ENCODE measurements at regions not wholly inside any gene's neighbourhood (a gene's known extent, or its start where the extent isn't known, plus 50 kb on each side); places are given as distances from the start of the nearest gene placed in this dataset.
"Not testable (repeated sequence)": the region's sequence is repeated elsewhere in the genome, so short reads cannot be mapped to it uniquely, and the experiment has no call there.

- H3K27ac ChIP-seq: no peak overlapping the region
- no peak for DNase-seq (ENCODE audit: low read depth, low spot score)
Observed at GRCh38 chr7:142638581-142638980, 110.7 kb upstream of the PRSS1 start.

GRCh38 chr7:142637240-142637639 is 112.0 kb upstream of the PRSS1 start:
- no peak overlapping the region for H3K27ac ChIP-seq
- DNase-seq (ENCODE audit: low read depth, low spot score): no peak

- no peak for DNase-seq (ENCODE audit: low read depth, low spot score)
- H3K27ac ChIP-seq: no peak overlapping the region
Observed at GRCh38 chr7:142636751-142637150, 112.5 kb upstream of the PRSS1 start.

DNA sequence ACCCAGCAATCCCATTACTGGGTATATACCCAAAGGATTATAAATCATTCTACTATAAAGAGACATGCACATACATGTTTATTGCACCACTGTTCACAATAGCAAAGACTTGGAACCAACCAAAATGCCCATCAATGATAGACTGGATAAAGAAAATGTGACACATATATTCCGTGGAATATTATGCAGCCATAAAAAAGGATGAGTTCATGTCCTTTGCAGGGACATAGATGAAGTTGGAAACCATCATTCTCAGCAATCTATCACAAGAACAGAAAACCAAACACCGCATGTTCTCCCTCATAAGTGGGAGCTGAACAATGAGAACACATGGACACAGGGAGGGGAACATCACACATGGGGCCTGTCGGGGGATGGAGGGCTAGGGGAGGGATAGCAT is 113.2 kb upstream of the PRSS1 start:
- H3K27ac ChIP-seq; DNase-seq (ENCODE audit: low read depth, low spot score): not testable (repeated sequence)

DNA sequence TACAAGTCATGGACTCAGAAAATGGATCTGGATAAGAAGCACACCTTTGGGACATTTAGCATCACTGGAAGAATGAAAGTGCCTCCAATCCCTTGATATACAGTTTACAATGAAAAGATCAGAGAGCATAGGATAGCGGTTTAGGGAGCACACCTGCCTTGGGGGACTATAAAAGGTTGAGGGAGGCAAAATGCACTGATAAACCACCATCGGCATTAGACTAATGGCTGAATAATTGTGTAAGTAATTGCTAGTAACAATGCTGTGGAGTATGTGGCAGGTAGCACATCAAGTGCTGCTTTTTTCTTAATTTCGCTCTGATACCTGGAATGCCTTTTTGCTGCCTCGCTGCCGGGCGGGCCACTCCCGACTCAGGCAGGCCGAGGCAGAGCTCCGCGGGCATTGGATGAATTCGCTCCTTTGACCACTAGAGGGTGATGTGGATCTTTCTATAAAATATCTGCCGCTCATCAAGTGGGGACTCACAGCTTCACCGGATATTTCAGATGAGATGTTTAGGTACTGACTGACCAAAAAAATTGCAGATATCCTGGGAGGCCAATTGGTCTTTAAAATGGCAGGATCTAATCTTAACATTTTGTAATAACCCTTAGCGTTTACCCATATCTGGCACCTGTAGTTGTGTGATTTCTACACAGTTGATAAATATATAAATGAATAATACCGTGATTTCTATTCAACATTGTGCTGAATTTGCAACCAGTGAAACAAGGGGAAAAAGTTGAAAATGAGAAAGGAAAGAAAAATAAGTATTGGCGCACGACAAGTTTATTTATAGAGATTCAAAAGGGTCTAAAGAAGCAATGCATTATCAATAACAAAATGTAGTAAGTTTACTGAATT is 116.8 kb upstream of the PRSS1 start:
- DNase-seq (ENCODE audit: low read depth, low spot score): no peak
- H3K27ac ChIP-seq: no peak overlapping the region

DNA sequence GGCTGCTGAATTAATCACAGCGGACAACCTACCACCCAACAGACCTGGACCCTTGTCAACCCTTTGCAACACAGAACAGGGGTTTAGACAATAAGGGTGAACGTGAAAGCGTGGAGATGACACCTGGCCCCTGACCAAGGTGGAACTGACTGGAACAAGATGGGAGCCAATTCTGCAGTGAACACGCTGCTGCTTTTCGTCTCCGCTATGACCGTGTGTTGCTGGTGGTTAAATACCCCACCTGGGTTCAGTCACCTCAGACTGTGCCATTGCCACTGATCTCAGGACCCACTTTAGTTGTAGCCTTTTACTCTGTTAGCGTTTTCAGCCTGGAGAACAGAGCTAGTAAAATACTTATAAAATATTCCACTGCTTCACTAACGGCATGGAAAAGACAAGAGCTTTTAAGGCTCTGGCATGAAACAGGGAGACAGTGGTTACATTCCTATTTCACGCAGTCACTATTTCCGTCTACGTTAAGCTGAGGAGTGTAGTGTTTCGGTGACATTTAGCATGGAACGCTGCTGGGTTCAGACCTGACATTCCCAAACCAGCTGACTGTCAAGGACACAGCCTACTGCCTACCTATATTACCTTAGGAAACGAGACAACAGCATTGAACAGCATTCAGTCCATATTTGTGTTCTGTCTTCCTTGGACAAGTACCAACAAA is 119.5 kb upstream of the PRSS1 start:
- no peak overlapping the region for H3K27ac ChIP-seq

DNA sequence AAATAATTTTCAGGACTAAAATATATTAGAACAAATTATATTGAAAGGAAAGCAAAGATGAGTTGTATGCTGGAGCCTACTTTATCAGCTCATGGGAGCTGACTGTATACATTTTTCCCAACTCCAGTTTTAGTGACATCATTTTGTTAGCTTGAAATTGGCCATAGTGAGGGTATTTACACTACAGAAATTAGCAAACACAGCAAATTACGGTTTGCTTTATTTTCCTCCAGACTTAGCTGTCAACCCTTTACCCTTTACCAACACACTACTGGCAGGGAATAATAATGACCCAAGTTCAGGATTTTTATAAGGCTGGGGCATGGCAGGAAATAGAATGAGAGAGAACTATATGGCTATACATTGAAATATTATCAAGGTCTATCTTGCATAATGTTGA is 120.3 kb upstream of the PRSS1 start:
- DNase-seq (ENCODE audit: low read depth, low spot score): no peak
- H3K27ac ChIP-seq: no peak overlapping the region

More for the DNA sequence above, 119.5 kb upstream of the PRSS1 start:
- no peak for DNase-seq (ENCODE audit: low read depth, low spot score)

DNA sequence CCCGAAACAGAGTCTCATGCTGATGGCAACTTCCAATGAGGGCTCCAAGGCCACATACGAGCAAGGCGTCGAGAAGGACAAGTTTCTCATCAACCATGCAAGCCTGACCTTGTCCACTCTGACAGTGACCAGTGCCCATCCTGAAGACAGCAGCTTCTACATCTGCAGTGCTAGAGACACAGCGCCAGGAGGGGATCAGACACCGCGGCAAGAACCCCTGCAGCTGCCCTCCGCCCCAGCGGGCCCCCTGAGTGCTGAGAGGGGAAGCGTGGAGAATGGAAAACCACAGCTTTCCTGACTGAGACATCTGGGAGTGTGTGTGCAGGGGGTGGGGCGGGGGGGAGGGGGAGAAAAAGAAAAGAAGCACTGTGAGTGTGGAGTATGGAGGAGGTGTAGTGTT is 122.0 kb upstream of the PRSS1 start:
- not testable (repeated sequence) for H3K27ac ChIP-seq

GRCh38 chr7:142626420-142627035 is 122.7 kb upstream of the PRSS1 start:
- DNase-seq (ENCODE audit: low read depth, low spot score): no peak

More for the DNA sequence above, 122.0 kb upstream of the PRSS1 start:
- DNase-seq (ENCODE audit: low read depth, low spot score): not testable (repeated sequence)

GRCh38 chr7:142625216-142625615 is 124.1 kb upstream of the PRSS1 start:
- DNase-seq (ENCODE audit: low read depth, low spot score); H3K27ac ChIP-seq: not testable (repeated sequence)

More at GRCh38 chr7:142626420-142627035, 122.7 kb upstream of the PRSS1 start:
- H3K27ac ChIP-seq: no peak overlapping the region

DNA sequence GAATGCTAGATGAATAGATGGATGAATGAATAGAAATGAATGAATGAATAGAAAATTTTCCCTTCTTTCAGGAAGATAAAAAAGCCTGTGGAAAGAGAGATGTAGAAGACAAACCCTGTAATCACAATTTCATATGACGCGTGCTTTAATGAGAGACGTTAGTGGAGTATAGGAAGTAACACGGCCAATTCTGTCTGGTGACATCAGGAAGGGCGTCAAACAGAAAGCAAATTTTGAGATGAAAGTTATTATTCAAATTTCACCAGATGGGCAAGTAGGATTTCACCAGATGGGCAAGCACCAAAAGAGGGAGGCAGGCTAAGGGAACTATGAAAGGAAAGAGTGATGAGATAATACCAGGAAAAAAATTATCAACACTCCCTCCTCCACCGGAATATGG is 128.9 kb upstream of the PRSS1 start:
- no peak for DNase-seq (ENCODE audit: low read depth, low spot score)
- H3K27ac ChIP-seq: no peak overlapping the region

- no peak for DNase-seq (ENCODE audit: low read depth, low spot score)
- no peak overlapping the region for H3K27ac ChIP-seq
Observed at GRCh38 chr7:142618655-142619351, 130.5 kb upstream of the PRSS1 start.

GRCh38 chr7:142616842-142617241 is 132.4 kb upstream of the PRSS1 start:
- H3K27ac ChIP-seq: no peak overlapping the region
- no peak for DNase-seq (ENCODE audit: low read depth, low spot score)

DNA sequence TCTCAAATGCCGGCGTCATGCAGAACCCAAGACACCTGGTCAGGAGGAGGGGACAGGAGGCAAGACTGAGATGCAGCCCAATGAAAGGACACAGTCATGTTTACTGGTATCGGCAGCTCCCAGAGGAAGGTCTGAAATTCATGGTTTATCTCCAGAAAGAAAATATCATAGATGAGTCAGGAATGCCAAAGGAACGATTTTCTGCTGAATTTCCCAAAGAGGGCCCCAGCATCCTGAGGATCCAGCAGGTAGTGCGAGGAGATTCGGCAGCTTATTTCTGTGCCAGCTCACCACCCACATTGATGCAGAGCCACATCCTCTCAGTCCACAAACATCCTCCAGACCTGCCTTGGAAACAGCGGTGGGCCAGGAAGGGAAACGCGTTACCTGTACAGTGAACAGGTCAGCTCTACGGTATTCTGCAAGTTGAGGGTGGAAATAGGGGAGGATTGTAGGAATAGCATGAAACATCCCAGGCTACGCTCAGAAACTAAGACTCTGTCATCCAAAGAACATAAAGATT is 133.1 kb upstream of the PRSS1 start:
- no peak overlapping the region for H3K27ac ChIP-seq
- DNase-seq (ENCODE audit: low read depth, low spot score): no peak

GRCh38 chr7:142615508-142615907 is 133.8 kb upstream of the PRSS1 start:
- no peak for DNase-seq (ENCODE audit: low read depth, low spot score)
- H3K27ac ChIP-seq: no peak overlapping the region

GRCh38 chr7:142614116-142614515 is 135.2 kb upstream of the PRSS1 start:
- H3K27ac ChIP-seq: no peak overlapping the region
- no peak for DNase-seq (ENCODE audit: low read depth, low spot score)

DNA sequence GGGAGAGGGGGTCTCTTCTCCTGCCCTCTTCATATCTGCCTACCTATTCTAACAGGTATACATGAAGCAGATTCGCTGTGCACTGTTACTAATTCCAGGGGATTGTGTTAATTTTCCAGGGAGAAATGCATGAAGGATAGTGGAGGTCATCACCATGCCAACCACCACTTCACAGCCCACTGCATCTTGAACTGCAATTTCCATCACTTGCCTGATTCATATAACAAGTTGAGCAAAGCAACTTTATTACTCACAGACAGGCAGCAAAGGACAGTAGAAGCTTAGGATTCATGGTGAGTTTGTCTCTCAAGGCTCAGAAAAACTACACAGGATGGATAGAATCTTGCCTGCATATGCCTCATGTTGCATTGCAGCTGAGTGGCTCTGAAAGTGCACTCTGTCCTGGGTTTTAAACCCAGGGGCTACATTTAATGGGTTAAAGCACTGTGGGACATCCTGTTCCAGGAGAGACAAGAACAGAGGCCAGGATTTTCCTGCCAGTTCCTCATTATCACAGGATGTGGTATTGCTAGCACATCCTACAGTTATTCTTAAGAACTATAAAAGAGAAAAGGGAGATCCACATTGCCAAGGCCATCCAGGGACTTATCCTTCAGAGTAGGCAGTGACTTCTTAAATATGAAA is 136.9 kb upstream of the PRSS1 start:
- DNase-seq (ENCODE audit: low read depth, low spot score): no peak
- H3K27ac ChIP-seq: no peak overlapping the region

DNA sequence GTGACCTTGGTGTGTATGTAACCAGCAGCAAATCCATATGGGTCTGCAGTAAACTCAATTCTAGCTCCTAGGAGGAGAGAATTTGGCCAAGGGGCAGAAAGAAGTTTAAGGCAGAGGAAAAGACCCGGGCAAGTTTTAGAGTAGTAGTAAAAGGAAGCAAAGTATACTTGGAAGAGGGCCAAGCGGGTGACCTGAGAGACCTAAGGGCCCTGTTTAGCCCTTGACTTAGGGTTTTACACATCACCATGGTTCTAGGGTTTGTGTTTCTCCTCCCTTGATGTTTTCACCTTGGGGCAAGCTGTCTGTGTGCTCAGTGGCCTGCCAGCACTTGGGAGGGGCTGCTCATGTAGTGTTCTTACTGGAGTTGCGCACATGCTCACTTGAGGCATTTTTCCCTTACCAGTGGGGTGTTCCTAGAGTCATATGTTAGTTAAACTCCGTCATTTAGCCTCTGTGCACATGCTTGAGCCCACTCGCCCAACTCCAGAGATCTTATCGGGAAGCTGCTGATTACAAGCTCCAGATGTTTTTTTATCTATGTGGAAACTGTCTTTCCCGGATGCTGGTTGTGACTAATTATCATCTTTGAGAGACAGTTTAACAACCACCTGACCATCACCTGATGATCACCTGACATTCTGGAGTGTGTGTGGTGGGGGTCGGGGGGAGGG is 137.6 kb upstream of the PRSS1 start:
- no peak overlapping the region for H3K27ac ChIP-seq
- DNase-seq (ENCODE audit: low read depth, low spot score): no peak

All from epithelial cell of prostate (primary cell).